Right cardiac atrium (tissue), 5 donors: ENCODE measurements at regions not wholly inside any gene's neighbourhood (a gene's known extent, or its start where the extent isn't known, plus 50 kb on each side); places are given as distances from the start of the nearest gene placed in this dataset.
"Not testable (repeated sequence)": the region's sequence is repeated elsewhere in the genome, so short reads cannot be mapped to it uniquely, and the experiment has no call there.

Source experiments
- ATAC-seq, 2 donors: fragments of 200-7000 bp; cut with Tn5 transposase; one replicate each; pipeline versions ENCODE4 v1.8.0 to v1.9.1; 2020; ENCODE audit warnings: moderate library complexity in 2 of 2, mild to moderate bottlenecking in 1 of 2
- DNase-seq, 3 donors: peaks; one replicate each; pipeline ENCODE4 v3.0.0-alpha.2; 2020
- H3K27ac ChIP-seq: one replicate; pipeline ENCODE4 v1.5.1; 2013; ENCODE audit warnings: mild to moderate bottlenecking, low read length, control low read depth, moderate library complexity
- H3K27me3 ChIP-seq: one replicate; pipeline ENCODE4 v1.6.1; 2013; ENCODE audit not compliant: control insufficient read depth, insufficient read depth
- H3K4me1 ChIP-seq: one replicate; pipeline ENCODE4 v1.6.1; 2013; ENCODE audit warnings: low read length; ENCODE audit not compliant: control insufficient read depth, insufficient read depth
- H3K4me3 ChIP-seq: one replicate; pipeline ENCODE4 v1.5.1; 2013; ENCODE audit warnings: low read length, control low read depth
- H3K9me3 ChIP-seq: one replicate; pipeline ENCODE4 v1.6.1; 2013; ENCODE audit warnings: low read length; ENCODE audit not compliant: control insufficient read depth
- WGBS: extraction: QIAGEN DNeasy Blood & Tissue Kit; methylation state at CpG from one replicate; pipeline ENCODE4 v1.1.7; 2013; 5-methylcytosine and 5-hydroxymethylcytosine counted together
- intact Hi-C, 4 donors: fragments of 100-400 bp; cut with DNase I; formaldehyde crosslinking; loops; one replicate each; pipeline versions ENCODE4 v1.11.0 to v1.14.0; 2022 to 2023
- donor health status: healthy with polysubstance abuse.
- donor health status: DM: no; HTN: yes; CAD: no.
- donor health status: DM: no; HTN: no; CAD: no.
- donor health status: DM: no; HTN: yes; CAD: no; lungs with severe emphysema.
- donor health status: DM: yes; HTN: yes; CAD: no.

DNA sequence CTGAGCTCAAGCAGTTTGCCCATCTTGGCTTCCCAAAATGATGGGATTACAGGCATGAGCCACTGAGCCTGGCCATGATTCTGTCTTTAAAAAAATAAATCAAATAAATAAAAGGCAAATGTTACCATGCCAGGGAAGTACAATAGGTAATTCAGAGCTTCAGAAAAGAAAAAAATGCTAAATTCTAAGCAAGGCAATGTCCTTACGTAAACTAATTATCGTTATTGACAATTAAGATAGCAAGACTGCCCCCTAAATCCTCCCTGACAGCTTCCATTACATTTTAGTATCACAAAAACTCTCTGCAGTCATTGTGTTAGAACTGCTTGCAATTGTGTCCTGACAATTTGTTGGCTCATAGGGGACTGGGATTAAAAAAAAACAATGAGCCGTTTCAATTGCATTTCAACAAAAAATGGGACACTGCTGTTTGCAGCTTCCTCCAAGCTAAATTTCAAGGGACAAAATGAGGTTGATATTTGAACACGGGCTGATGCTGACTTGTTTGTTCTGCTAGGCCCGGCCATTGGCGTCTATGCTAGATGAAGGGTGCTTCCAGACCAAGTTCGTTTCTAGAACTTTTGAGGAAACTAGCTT lies 88.9 kb downstream of the MOGAT1 start:
- Histone ChIP-seq H3K27ac (no peak overlapping the region), H3K4me1 (no peaks in the 10 kb centered on the region), H3K9me3 (no peaks in the 10 kb centered on the region), H3K4me3 (no peak overlapping the region), H3K27me3 (no peaks in the 10 kb centered on the region)
- ATAC-seq (no peak), DNase-seq (no peak)
- intact Hi-C loops, result no loop called here
- 69% methylated on average over 7 of the region's 7 CpGs for WGBS

DNA sequence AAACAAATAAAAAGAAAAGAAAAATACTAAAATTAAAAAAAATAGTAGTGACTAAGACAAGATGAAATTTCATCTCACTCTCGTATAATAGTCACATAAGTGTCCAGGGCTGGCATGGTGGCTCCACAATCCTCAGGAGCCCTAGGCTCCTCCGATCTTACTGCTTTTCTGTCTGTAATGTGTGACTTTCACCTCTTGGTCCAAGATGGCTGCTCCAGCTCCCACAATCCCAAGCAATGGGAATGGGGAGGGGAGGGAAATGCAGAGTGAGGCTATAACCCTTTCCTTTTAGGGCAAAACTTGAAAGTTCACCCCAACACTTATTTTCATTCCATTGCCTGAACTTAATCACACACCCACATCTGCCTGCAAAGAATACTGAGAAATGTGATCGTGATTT lies 90.4 kb downstream of the MOGAT1 start:
- intact Hi-C loops, result no loop called here
- DNase-seq (no peak), ATAC-seq (no peak)
- H3K4me1 ChIP-seq, result no peaks in the 10 kb centered on the region
- 88% methylated on average over 3 of the region's 3 CpGs for WGBS
- H3K27me3 ChIP-seq, result no peaks in the 10 kb centered on the region
- H3K27ac ChIP-seq, result no peak overlapping the region
- H3K9me3 ChIP-seq, result no peaks in the 10 kb centered on the region
- H3K4me3 ChIP-seq, result no peak overlapping the region

DNA sequence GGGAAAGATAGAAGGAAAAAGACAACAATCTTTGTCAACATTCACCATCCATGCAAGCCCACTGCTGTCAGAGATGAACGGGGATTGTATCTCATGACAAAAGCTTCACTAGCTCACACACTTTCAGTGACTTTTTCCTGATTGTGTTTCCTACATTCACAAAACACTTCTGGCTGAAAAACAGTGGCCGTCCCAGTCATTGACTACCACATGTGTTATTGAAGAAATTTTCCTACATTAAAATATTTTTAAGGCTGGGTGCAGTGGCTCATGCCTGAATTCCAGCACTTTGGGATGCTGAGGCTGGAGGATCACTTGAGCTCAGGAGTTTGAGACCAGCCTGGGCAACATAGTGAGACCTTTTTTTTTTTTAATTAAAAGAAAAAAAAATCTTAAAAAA lies 90.9 kb downstream of the MOGAT1 start:
- DNase-seq (no peak), ATAC-seq (no peak)
- Histone ChIP-seq H3K4me1 (no peaks in the 10 kb centered on the region), H3K4me3 (no peak overlapping the region), H3K27ac (no peak overlapping the region), H3K9me3 (no peaks in the 10 kb centered on the region), H3K27me3 (no peaks in the 10 kb centered on the region)
- 42% methylated on average over 2 of the region's 2 CpGs for WGBS
- intact Hi-C loops, result no loop called here

DNA sequence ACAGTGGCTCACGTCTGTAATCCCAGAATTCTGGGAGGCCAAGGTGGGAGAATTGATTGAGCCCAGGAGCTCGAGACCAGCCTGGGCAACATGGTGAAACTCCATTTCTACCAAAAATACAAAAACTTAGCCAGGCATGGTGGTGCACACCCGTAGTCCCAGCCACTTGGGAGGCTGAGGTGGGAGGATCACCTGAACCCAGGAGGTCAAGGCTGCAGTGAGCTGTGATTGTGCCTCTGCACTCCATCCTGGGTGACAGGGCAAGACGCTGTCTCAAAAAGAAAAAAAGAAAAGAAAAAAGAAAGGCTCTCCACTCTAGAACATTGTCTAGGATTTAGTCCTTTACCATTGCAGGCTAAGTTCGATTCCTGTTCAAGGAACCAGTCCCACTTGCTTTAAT lies 94.4 kb downstream of the MOGAT1 start:
- intact Hi-C loops, H3K4me1 ChIP-seq, ATAC-seq, H3K27ac ChIP-seq, H3K9me3 ChIP-seq, H3K27me3 ChIP-seq, DNase-seq, H3K4me3 ChIP-seq: not testable (repeated sequence)
- 94% methylated on average over 5 of the region's 5 CpGs for WGBS

DNA sequence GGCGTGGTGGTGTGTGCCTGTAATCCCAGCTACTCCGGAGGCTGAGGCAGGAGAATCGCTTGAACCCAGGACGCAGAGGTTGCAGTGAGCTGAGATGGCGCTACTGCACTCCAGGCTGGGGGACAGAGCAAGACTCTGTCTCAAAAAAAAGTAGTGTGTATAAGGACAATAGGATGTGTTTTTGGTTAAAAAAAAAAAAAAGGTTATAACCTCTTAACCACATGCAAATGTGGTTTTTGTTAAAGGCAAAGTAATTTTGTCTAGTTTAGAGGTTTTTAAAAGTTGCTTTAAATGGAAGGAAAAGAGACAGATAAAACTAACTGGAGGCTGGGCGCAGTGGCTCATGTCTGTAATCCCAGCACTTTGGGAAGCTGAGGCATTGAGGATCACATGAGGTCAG lies 92.8 kb upstream of the ACSL3 start:
- intact Hi-C loops, H3K4me3 ChIP-seq, H3K9me3 ChIP-seq, DNase-seq, H3K27me3 ChIP-seq, ATAC-seq, H3K4me1 ChIP-seq, H3K27ac ChIP-seq: not testable (repeated sequence)
- WGBS, result 87% methylated on average over 6 of the region's 6 CpGs

DNA sequence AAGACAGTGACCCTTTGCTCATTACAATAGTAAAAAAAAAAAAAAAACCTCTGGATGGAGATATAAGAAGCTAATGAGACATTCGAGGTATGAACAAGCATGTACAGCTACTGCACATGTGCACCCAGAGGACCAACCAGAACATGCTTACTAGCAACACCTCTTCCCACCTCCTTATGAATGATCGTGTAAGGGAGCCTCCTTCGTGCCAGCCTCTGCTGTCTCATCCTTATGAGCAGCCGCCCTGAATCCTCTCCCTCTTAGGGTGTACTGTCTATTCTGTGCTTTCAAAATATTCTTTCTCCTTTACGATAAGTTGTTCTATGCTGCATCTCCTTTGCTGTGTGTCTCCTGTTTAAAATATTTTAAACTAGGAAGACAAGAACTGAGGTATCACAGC lies 91.4 kb upstream of the ACSL3 start:
- no peak overlapping the region for H3K4me3 ChIP-seq
- intact Hi-C loops, result no loop called here
- ATAC-seq (no peak), DNase-seq (no peak)
- H3K27me3 ChIP-seq, result no peaks in the 10 kb centered on the region
- no peaks in the 10 kb centered on the region for H3K9me3 ChIP-seq
- no peak overlapping the region for H3K27ac ChIP-seq
- WGBS, result 64% methylated on average over 5 of the region's 5 CpGs
- H3K4me1 ChIP-seq, result no peaks in the 10 kb centered on the region

DNA sequence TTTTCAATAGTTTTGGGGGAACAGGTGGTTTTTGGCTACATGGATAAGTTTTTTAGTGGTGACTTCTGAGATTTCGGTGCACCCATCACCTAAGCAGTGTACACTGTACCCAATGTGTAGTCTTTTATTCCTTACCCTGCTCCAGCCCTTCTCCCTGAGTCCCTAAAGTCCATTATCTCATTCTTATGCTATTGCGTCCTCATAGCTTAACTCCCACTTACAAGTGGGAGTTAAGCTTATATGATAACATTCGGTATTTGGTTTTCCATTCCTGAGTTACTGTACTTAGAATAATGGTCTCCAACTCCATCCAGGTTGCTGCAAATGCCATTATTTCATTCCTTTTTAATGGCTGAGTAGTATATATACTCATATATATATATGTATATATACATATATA lies 90.9 kb upstream of the ACSL3 start:
- no peak for ATAC-seq
- H3K4me1 ChIP-seq, result no peaks in the 10 kb centered on the region
- H3K27me3 ChIP-seq, result no peaks in the 10 kb centered on the region
- no peaks in the 10 kb centered on the region for H3K9me3 ChIP-seq
- H3K27ac ChIP-seq, result no peak overlapping the region
- intact Hi-C loops, result no loop called here
- 67% methylated on average over 3 of the region's 3 CpGs for WGBS
- no peak overlapping the region for H3K4me3 ChIP-seq
- no peak for DNase-seq

DNA sequence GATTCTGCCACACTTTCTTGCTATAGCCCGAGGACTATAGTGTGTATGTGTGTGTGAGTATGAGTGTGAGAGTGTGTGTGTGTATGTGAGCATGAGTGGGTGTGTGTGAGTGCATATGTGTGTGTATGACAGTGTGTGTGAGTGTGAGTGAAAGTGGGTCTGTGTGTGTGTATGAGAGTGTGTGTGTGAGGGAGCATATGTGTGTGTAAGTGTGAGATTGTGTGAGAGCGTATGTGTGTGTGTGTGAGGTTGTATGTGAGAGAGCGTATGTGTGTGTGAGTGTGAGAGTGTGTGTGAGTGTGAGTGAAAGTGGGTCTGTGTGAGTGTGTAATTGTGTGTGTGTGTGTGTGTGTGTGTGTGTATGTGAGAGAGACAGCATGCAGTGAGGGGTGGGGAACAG lies 89.0 kb upstream of the ACSL3 start:
- 94% methylated on average over 3 of the region's 3 CpGs for WGBS
- intact Hi-C loops, result no loop called here
- H3K4me1 ChIP-seq, result no peaks in the 10 kb centered on the region

DNA sequence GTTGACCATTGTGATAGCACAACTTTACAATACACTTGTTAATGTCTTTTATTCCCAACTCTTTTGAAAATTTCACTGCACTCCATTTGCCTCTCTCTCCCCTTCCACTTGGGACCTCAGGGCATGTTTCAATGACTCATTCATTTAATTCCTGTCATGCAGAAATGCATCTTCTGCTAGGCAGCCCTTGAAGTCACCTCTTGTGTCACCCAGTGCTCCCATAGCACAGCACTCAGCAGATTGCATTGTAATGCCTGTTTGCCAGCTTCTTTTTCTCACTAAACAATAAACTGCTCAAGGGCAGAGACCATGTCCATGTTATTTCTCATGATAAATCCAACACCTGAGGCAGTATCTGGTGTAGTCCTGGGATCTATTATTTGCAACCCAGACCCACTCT lies 85.9 kb upstream of the ACSL3 start:
- intact Hi-C loops, result no loop called here
- Histone ChIP-seq H3K9me3 (no peaks in the 10 kb centered on the region), H3K4me1 (no peaks in the 10 kb centered on the region), H3K27ac (no peak overlapping the region), H3K27me3 (no peaks in the 10 kb centered on the region), H3K4me3 (no peak overlapping the region)
- DNase-seq (no peak), ATAC-seq (no peak)

More for the DNA sequence above, 89.0 kb upstream of the ACSL3 start:
- H3K4me3 ChIP-seq, result no peak overlapping the region
- H3K27ac ChIP-seq, result no peak overlapping the region
- H3K9me3 ChIP-seq, result no peaks in the 10 kb centered on the region
- ATAC-seq, result no peak
- no peaks in the 10 kb centered on the region for H3K27me3 ChIP-seq
- DNase-seq, result no peak

DNA sequence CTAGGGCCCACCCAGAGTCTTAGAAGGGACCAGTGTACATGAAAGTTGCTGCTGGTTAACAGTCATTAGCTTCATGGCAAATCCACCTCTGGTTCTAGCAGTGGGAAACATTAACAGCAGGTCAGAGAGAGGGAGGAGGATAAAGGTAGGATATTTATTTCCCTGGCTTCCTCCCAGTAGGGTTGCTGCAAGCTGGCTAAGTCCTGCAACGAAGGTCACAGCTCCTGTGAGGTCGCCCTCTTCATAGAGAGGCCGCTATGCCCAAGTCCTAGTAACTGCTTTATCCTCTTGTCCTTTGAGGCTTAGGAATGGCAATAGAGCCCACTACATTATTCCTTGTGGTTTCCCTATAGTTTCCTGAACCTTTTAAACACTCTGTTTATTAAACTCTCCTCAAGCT lies 84.0 kb upstream of the ACSL3 start:
- no peak overlapping the region for H3K4me3 ChIP-seq
- H3K27me3 ChIP-seq, result no peaks in the 10 kb centered on the region
- no peaks in the 10 kb centered on the region for H3K9me3 ChIP-seq
- H3K27ac ChIP-seq, result no peak overlapping the region
- H3K4me1 ChIP-seq, result no peaks in the 10 kb centered on the region
- ATAC-seq (no peak), DNase-seq (no peak)
- 81% methylated on average over 3 of the region's 3 CpGs for WGBS
- intact Hi-C loops, result no loop called here

DNA sequence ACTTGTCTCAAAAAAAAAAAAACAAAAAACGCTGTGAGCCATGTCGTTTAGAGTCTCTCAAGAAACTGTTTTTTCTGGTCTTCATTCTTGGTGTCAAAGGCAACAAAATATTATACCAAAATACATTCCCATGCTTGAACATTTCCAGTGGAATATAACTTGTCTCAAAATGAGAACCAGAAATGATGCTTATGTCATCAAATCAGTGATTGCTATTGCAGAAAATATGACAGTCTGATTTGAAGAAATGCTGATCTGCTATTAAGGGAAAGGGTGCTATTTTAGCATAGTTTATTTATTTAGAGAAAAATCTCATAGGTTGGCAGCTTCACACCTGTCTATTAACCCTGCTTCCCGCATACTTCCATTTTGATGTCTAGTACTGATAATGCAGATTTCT lies 82.4 kb upstream of the ACSL3 start:
- DNase-seq (no peak), ATAC-seq (no peak)
- Histone ChIP-seq H3K27ac (no peak overlapping the region), H3K4me3 (no peak overlapping the region), H3K27me3 (no peaks in the 10 kb centered on the region), H3K9me3 (no peaks in the 10 kb centered on the region), H3K4me1 (no peaks in the 10 kb centered on the region)
- intact Hi-C loops, result no loop called here
- WGBS, result 79% methylated on average over 3 of the region's 3 CpGs

DNA sequence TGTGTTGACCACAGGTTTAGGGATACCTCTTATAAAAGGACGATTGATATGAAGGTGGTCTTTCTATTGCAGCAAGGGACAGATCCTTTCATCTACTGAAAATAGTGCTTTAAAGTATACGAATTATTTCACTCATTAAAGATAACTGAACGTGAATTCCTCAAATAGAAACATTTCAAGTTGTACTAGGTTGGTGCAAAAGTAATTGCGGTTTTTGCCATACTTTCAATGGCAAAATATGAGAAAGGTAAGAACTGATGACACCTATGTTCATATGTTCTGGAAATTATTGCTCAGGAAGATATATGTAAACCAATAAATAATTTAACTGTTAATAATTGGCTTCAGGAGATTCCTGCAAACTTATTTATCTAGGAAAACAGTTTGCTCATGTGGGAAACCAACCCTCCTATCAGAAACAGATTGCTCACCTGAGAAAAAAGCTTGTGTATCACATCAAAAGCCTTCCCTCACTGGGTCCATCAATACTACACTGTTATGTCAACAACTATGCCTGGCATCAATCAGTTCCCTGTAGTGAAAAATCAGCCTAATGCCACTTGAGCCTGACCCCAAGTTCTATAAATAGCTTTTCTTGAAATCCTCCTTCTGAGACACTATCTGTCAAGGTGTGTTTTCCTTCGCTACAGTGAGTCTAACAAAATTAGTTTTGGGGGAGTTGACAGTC lies 81.5 kb upstream of the ACSL3 start:
- Histone ChIP-seq H3K9me3 (no peaks in the 10 kb centered on the region), H3K27me3 (no peaks in the 10 kb centered on the region), H3K4me1 (no peaks in the 10 kb centered on the region), H3K4me3 (no peak overlapping the region), H3K27ac (no peak overlapping the region)
- 80% methylated on average over 5 of the region's 5 CpGs for WGBS
- DNase-seq (no peak), ATAC-seq (no peak)
- intact Hi-C loops, result no loop called here
